IMR-90 (cell line): ENCODE measurements at regions not wholly inside any gene's neighbourhood (a gene's known extent, or its start where the extent isn't known, plus 50 kb on each side); places are given as distances from the start of the nearest gene placed in this dataset.

Experiments used
- ATAC-seq: fragments of 200-7000 bp; cut with Tn5 transposase; 2 replicates; pipeline ENCODE4 v1.9.1; 2020; ENCODE audit warnings: low read depth, mild to moderate bottlenecking, moderate library complexity
- BruUV-seq: library from RNA; stranded (reverse); fragments of 400-500 nt; replicated peaks from 2 replicates; lab custom pipeline; 2021; lab: Mats Ljungman, UMichigan
- CTCF ChIA-PET: fragments of 300-600 bp; formaldehyde crosslinking; extraction: SDS; loops from one replicate; lab custom pipeline; 2021; ENCODE audit warnings: antibody characterized with exemption; lab: Yijun Ruan, JAX
- POLR2A ChIA-PET: fragments of 300-600 bp; sonication (Branson Sonifier 250); formaldehyde crosslinking; loops from one replicate; lab custom pipeline; 2022; ENCODE audit warnings: antibody characterized with exemption; ENCODE audit not compliant: unreplicated experiment; lab: Charles Lee
- DNase-seq: peaks from one replicate; pipeline ENCODE4 v3.0.0; 2013
- H2AFZ ChIP-seq: replicated peaks from 2 replicates; pipeline ENCODE3; 2013; ENCODE audit warnings: low read length, mild to moderate bottlenecking; ENCODE audit not compliant: poor library complexity
- H2AK5ac ChIP-seq: 2 replicates; pipeline ENCODE4 v1.6.1; 2013; ENCODE audit warnings: low read depth, low read length, inconsistent platforms
- H2AK9ac ChIP-seq: replicated peaks from 2 replicates; pipeline ENCODE3; 2013; ENCODE audit warnings: mild to moderate bottlenecking, low read depth, low read length, moderate library complexity; ENCODE audit not compliant: poor library complexity
- H2BK120ac ChIP-seq: 2 replicates; pipeline ENCODE4 v1.6.1; 2013; ENCODE audit warnings: low read depth, low read length, inconsistent platforms
- H2BK15ac ChIP-seq: 3 replicates; pipeline ENCODE4 v1.6.1; 2013; ENCODE audit warnings: low read depth, low read length, inconsistent platforms
- H2BK20ac ChIP-seq: 2 replicates; pipeline ENCODE4 v1.6.1; 2013; ENCODE audit warnings: low read depth, mild to moderate bottlenecking, inconsistent platforms, low read length, moderate library complexity
- H2BK5ac ChIP-seq: 2 replicates; pipeline ENCODE4 v1.6.1; 2013; ENCODE audit warnings: mild to moderate bottlenecking, low read depth, low read length, inconsistent platforms; ENCODE audit not compliant: poor library complexity, severe bottlenecking
- H3K14ac ChIP-seq: replicated peaks from 2 replicates; pipeline ENCODE4 v1.6.1; 2013; ENCODE audit warnings: low read depth, low read length, inconsistent platforms
- H3K18ac ChIP-seq: 2 replicates; pipeline ENCODE4 v1.6.1; 2013; ENCODE audit warnings: low read depth, low read length, control low read depth
- H3K23ac ChIP-seq: 2 replicates; pipeline ENCODE4 v1.6.1; 2013; ENCODE audit warnings: low read depth, low read length, inconsistent platforms
- H3K27ac ChIP-seq: 2 replicates; pipeline ENCODE4 v1.5.1; 2013; ENCODE audit warnings: mild to moderate bottlenecking, control low read depth, low read length; ENCODE audit not compliant: insufficient read depth
- H3K27me3 ChIP-seq: 2 replicates; pipeline ENCODE4 v1.6.1; 2013; ENCODE audit warnings: low read length; ENCODE audit not compliant: control insufficient read depth, insufficient read depth
- H3K36me3 ChIP-seq: 2 replicates; pipeline ENCODE4 v1.6.1; 2013; ENCODE audit warnings: low read length, mixed read lengths; ENCODE audit not compliant: control insufficient read depth, insufficient read depth
- H3K4ac ChIP-seq: 2 replicates; pipeline ENCODE4 v1.6.1; 2013; ENCODE audit warnings: low read depth, low read length, inconsistent platforms
- H3K4me1 ChIP-seq: 2 replicates; pipeline ENCODE4 v1.6.1; 2013; ENCODE audit warnings: low read length, mixed read lengths; ENCODE audit not compliant: control insufficient read depth, insufficient read depth
- H3K4me2 ChIP-seq: 2 replicates; pipeline ENCODE4 v1.6.1; 2013; ENCODE audit warnings: low read depth, mild to moderate bottlenecking, control low read depth, low read length, moderate library complexity
- H3K4me3 ChIP-seq: 2 replicates; pipeline ENCODE4 v1.5.1; 2013; ENCODE audit warnings: low read depth, mild to moderate bottlenecking, control low read depth, low read length, moderate library complexity; ENCODE audit not compliant: insufficient read depth
- H3K56ac ChIP-seq: 2 replicates; pipeline ENCODE4 v1.6.1; 2013; ENCODE audit warnings: low read length, inconsistent platforms; ENCODE audit not compliant: insufficient read depth; ENCODE audit errors: extremely low read depth
- H3K79me1 ChIP-seq, 2 experiments: 2 replicates each; pipeline ENCODE4 v1.6.1; 2013; ENCODE audit warnings: low read length in 2 of 2, inconsistent platforms in 1 of 2, low read depth in 1 of 2
- H3K9ac ChIP-seq: 2 replicates; pipeline ENCODE4 v1.6.1; 2013; ENCODE audit warnings: low read depth, low read length, control low read depth
- H3K9me1 ChIP-seq: 2 replicates; pipeline ENCODE4 v1.6.1; 2013; ENCODE audit warnings: low read length, inconsistent platforms; ENCODE audit not compliant: insufficient read depth
- H3K9me3 ChIP-seq: 2 replicates; pipeline ENCODE4 v1.6.1; 2013; ENCODE audit warnings: low read length; ENCODE audit not compliant: control insufficient read depth, insufficient read depth
- H4K20me1 ChIP-seq: 2 replicates; pipeline ENCODE4 v1.6.1; 2013; ENCODE audit warnings: low read length, inconsistent platforms; ENCODE audit not compliant: insufficient read depth
- H4K5ac ChIP-seq: 2 replicates; pipeline ENCODE4 v1.6.1; 2013; ENCODE audit warnings: mild to moderate bottlenecking, low read depth, low read length, control low read depth
- H4K8ac ChIP-seq, 2 experiments: 2 replicates each; pipeline ENCODE4 v1.6.1; 2013; ENCODE audit warnings: low read depth in 2 of 2, low read length in 2 of 2, control low read depth in 1 of 2, inconsistent platforms in 1 of 2
- H4K91ac ChIP-seq: 2 replicates; pipeline ENCODE4 v1.6.1; 2013; ENCODE audit warnings: low read depth, low read length, inconsistent platforms; ENCODE audit not compliant: insufficient read depth
- BHLHE40 ChIP-seq: fragments of 150-350 bp; IDR thresholded peaks from 2 replicates; pipeline ENCODE4 v1.6.1; 2016; ENCODE audit warnings: mild to moderate bottlenecking, low read depth, low read length
- CEBPB ChIP-seq: IDR thresholded peaks from 2 replicates; pipeline ENCODE4 v1.6.1; 2012; ENCODE audit warnings: low read depth, low read length, improper control_type of control experiment
- CHD1 ChIP-seq: IDR thresholded peaks from 2 replicates; pipeline ENCODE4 v1.6.1; 2012; ENCODE audit warnings: low read depth, low read length, improper control_type of control experiment
- CTCF ChIP-seq: conservative IDR thresholded peaks from 2 replicates; pipeline ENCODE4 v1.5.1; 2012; ENCODE audit warnings: mild to moderate bottlenecking, low read depth, low read length, improper control_type of control experiment
- ELK1 ChIP-seq: fragments of 150-350 bp; IDR thresholded peaks from 2 replicates; pipeline ENCODE4 v1.6.1; 2016; ENCODE audit warnings: low read depth, mild to moderate bottlenecking, low read length, moderate library complexity, borderline replicate concordance
- FOS ChIP-seq: fragments of 150-350 bp; IDR thresholded peaks from 2 replicates; pipeline ENCODE4 v1.6.1; 2016; ENCODE audit warnings: low read depth, low read length
- MAFK ChIP-seq: IDR thresholded peaks from 2 replicates; pipeline ENCODE4 v1.6.1; 2012; ENCODE audit warnings: low read depth, low read length, improper control_type of control experiment
- MAZ ChIP-seq: IDR thresholded peaks from 2 replicates; pipeline ENCODE4 v1.6.1; 2012; ENCODE audit warnings: low read depth, mild to moderate bottlenecking, low read length, improper control_type of control experiment, moderate library complexity, borderline replicate concordance
- MXI1 ChIP-seq: IDR thresholded peaks from 2 replicates; pipeline ENCODE4 v1.6.1; 2012; ENCODE audit warnings: low read depth, mild to moderate bottlenecking, low read length, moderate library complexity, borderline replicate concordance
- NFE2L2 ChIP-seq: fragments of 150-350 bp; IDR thresholded peaks from 2 replicates; pipeline ENCODE4 v1.6.1; 2016; ENCODE audit warnings: low read depth, mild to moderate bottlenecking, low read length
- POLR2A ChIP-seq: IDR thresholded peaks from 2 replicates; pipeline ENCODE4 v1.6.1; 2012; ENCODE audit warnings: mild to moderate bottlenecking, low read depth, low read length
- RAD21 ChIP-seq: IDR thresholded peaks from 2 replicates; pipeline ENCODE4 v1.6.1; 2012; ENCODE audit warnings: low read length, improper control_type of control experiment
- RCOR1 ChIP-seq: IDR thresholded peaks from 2 replicates; pipeline ENCODE4 v1.6.1; 2012; ENCODE audit warnings: mild to moderate bottlenecking, low read length, improper control_type of control experiment; ENCODE audit not compliant: insufficient replicate concordance
- RFX5 ChIP-seq: IDR thresholded peaks from 2 replicates; pipeline ENCODE4 v1.8.0; 2012; ENCODE audit warnings: low read depth, mild to moderate bottlenecking, low read length, moderate library complexity
- SMC3 ChIP-seq: fragments of 150-350 bp; IDR thresholded peaks from 2 replicates; pipeline ENCODE4 v1.6.1; 2016; ENCODE audit warnings: low read depth, mild to moderate bottlenecking, antibody characterized with exemption, low read length, moderate library complexity
- USF2 ChIP-seq: fragments of 150-350 bp; IDR thresholded peaks from 2 replicates; pipeline ENCODE4 v1.6.1; 2017; ENCODE audit warnings: mild to moderate bottlenecking, antibody characterized with exemption, low read length, low read depth
- WGBS, 2 experiments: methylation state at CpG; one replicate each; pipeline versions ENCODE4 v1.1.5 to v1.1.7; 2013; ENCODE audit warnings: missing lambda C conversion rate in 2 of 2; ENCODE audit not compliant: insufficient read length in 1 of 2; ENCODE audit errors: extremely low coverage in 2 of 2; 5-methylcytosine and 5-hydroxymethylcytosine counted together
- dilution Hi-C: fragments of 300-500 bp; cut with HindIII; formaldehyde crosslinking; loops from one replicate; pipeline ENCODE4 v1.14.3; 2018; ENCODE audit warnings: low sequenced_read_pairs; ENCODE audit not compliant: unreplicated experiment
- in situ Hi-C: fragments of 300-500 bp; cut with MboI; formaldehyde crosslinking; loops from 3 replicates; pipeline ENCODE4 v1.14.3; 2019; ENCODE audit warnings: low sequenced_read_pairs, inconsistent platforms, mixed read lengths
- intact Hi-C: fragments of 100-400 bp; cut with micrococcal nuclease; formaldehyde crosslinking; loops from 2 replicates; pipeline ENCODE4 v1.10.0; 2022

- ATAC-seq (no peak), DNase-seq (no peak)
- no peak for TF ChIP-seq BHLHE40
- TF ChIP-seq SMC3, result no peak
- TF ChIP-seq CTCF, result no peak
- no peak for TF ChIP-seq POLR2A
- TF ChIP-seq CHD1, result no peak
- no peak for TF ChIP-seq ELK1
- no peak for TF ChIP-seq CEBPB
- no peak for TF ChIP-seq USF2
- TF ChIP-seq MAZ, result no peak
- TF ChIP-seq RCOR1, result no peak
- TF ChIP-seq MXI1, result no peak
- no peak for TF ChIP-seq NFE2L2
- TF ChIP-seq FOS, result no peak
- no peak for TF ChIP-seq MAFK
- TF ChIP-seq RAD21, result no peak
- TF ChIP-seq RFX5, result no peak
- Histone ChIP-seq H2BK15ac (no peak overlapping the region), H3K36me3 (no peaks in the 10 kb centered on the region), H4K5ac (no peak overlapping the region), H3K9me3 (no peaks in the 10 kb centered on the region), H2AFZ (no peak overlapping the region), H3K4me3 (no peak overlapping the region), H3K14ac (no peak overlapping the region), H2BK20ac (no peak overlapping the region), H3K4ac (no peak overlapping the region), H3K27ac (no peak overlapping the region), H3K27me3 (peaks cover 3% of the 10 kb centered on the region; the same call in 1 of the 2 replicates), H3K4me2 (no peak overlapping the region), H2BK120ac (no peak overlapping the region), H4K8ac (no peak overlapping the region), H3K56ac (no peak overlapping the region), H3K4me1 (no peaks in the 10 kb centered on the region), H4K20me1 (no peaks in the 10 kb centered on the region), H3K79me1 (no peaks in the 10 kb centered on the region), H2AK9ac (no peak overlapping the region), H3K23ac (no peak overlapping the region), H3K18ac (no peak overlapping the region), H4K91ac (no peak overlapping the region), H2BK5ac (no peak overlapping the region), H3K9me1 (no peaks in the 10 kb centered on the region), H2AK5ac (no peak overlapping the region), H3K9ac (no peak overlapping the region)
- WGBS, 2 experiments, result 70% methylated on average over 1 of the region's 1 CpG; no CpG with 5 or more reads in 1 of the 2 experiments
- dilution Hi-C loops, result no loop called here
- ChIA-PET POLR2A (no interaction called here), CTCF (interaction anchor here (0.6 to 2.4 kb wide), 7 partner anchors 23 to 1997 kb away, joined by 3 to 12 read pairs (median 3); no protein-coding TSS in a partner anchor)
- intact Hi-C loops, result no loop called here
- in situ Hi-C loops, result no loop called here
- BruUV-seq, result no TSS peak
These were observed 324.0 kb downstream of the TBL1XR1 start for GRCh38 chr3:176873261-176873660.
